ENCODE measurements at regions not wholly inside any gene's neighbourhood (a gene's known extent, or its start where the extent isn't known, plus 50 kb on each side); places are given as distances from the start of the nearest gene placed in this dataset.

GRCh38 chr5:25448190-25448621, 803.4 kb upstream of the CDH10 start:
- TF ChIP-seq CTCF (conservative IDR thresholded peaks at IDR 0.05; ENCODE audit: low read depth, low read length) (no peak), EZH2 (IDR thresholded peaks at IDR 0.05; ENCODE audit: borderline replicate concordance, low read depth, low read length, poor library complexity, severe bottlenecking) (no peak)

Data from A673 (cell line).